GM19023 (cell line): ENCODE measurements at regions not wholly inside any gene's neighbourhood (a gene's known extent, or its start where the extent isn't known, plus 50 kb on each side); places are given as distances from the start of the nearest gene placed in this dataset.
"Not testable (repeated sequence)": the region's sequence is repeated elsewhere in the genome, so short reads cannot be mapped to it uniquely, and the experiment has no call there.

Source experiments
- ATAC-seq: cut with Tn5 transposase; IDR thresholded peaks from one replicate; pipeline ENCODE4 v1.9.1; 2021; ENCODE audit warnings: mild to moderate bottlenecking, moderate library complexity; ENCODE audit not compliant: unreplicated experiment

DNA sequence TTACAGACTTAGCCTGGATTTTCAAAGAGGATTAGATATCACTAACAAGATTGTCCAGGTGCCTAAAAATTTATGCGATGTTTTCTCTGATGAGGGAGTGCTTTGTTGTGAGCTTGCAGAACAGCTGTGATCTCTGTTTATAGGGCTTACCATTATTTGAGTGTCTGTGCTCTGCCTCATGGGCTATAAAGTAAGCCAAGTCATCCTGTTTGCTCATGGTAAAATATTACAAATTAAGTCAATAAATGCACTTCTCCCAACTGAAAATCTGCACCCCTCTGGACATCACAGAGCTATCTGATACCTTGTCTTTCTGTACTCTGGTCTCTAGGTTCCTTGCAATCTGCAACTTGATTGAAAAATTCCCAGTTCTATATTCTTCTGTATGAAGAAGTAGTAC lies 293.4 kb upstream of the ACTBL2 start:
- no peak for ATAC-seq

DNA sequence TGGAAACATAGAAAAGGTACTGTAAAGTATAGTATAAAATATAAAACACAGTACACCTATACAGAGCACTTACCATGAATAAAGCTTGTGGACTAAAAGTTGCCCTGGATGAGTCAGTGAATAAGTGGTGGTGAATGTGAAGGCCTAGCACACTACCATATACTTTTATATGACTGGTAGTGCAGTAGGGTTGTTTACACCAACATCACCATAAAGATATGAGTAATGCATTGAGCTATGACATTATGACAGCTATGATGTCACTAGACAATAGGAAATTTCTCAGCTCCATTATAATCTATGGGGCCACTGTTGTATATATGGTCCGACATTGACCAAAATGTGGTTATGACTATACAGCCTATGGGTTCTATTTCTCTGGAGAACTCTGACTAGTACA lies 291.8 kb upstream of the ACTBL2 start:
- no peak for ATAC-seq

- no peak for ATAC-seq
Observed at GRCh38 chr5:57772512-57772911, 289.9 kb upstream of the ACTBL2 start.

GRCh38 chr5:57770039-57770438 lies 287.4 kb upstream of the ACTBL2 start:
- ATAC-seq: no peak

DNA sequence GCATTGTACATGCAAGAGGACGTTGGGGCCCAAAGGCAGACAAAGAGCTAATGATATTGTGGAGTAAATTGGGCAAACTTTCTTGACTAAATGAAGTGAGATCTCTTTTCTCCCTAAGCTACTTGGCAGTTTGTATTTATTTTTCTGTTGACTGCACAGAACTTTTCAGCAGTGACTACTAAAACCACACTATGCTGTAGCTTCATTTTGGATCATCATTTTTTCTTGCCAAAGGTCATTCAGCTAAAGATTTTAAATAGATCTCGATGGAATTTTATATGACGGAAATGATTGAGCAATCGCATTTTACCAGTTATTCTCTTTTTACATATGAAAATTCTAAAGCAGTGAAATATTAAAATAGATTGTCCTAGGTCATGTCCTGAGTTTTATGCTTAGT lies 286.1 kb upstream of the ACTBL2 start:
- ATAC-seq: no peak

GRCh38 chr5:57764479-57765089 lies 282.0 kb upstream of the ACTBL2 start:
- no peak for ATAC-seq

- ATAC-seq: no peak
Observed at GRCh38 chr5:57761513-57761912, 278.9 kb upstream of the ACTBL2 start.

DNA sequence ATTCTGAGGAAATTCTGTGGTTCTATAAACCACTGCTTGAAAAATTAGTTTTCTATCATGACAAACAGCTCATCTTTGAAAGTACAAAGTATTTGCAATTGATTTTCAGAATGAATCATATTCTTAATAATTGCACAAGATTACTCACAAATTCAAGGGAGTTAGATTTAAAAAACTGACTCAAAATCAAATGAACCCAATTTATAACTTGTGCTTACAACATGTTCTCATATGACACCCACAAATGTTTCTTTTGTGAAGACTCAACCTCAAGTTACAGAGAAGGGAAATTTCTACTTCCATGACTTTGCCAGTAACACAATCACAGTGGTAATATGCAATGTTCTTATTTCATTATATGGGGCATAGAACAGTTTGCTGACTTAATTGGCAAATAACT lies 272.0 kb upstream of the ACTBL2 start:
- no peak for ATAC-seq

DNA sequence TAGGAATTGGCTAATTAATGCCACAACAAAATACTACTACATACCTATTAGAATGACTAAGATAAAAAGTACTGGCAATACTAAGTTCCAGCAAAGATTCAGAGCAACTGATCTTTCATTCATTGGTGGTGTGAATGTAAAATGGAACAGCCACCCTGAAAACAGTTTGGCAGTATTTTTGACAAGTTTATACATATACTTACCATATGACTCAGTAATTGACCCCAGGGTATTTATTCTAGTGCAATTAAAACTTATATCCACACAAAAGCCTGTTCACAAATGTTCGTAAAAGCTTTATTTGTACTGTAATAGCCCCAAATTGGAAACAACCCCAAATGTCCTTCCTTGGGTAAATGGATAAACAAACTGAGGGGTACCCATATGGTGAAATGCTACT lies 270.8 kb upstream of the ACTBL2 start:
- no peak for ATAC-seq

DNA sequence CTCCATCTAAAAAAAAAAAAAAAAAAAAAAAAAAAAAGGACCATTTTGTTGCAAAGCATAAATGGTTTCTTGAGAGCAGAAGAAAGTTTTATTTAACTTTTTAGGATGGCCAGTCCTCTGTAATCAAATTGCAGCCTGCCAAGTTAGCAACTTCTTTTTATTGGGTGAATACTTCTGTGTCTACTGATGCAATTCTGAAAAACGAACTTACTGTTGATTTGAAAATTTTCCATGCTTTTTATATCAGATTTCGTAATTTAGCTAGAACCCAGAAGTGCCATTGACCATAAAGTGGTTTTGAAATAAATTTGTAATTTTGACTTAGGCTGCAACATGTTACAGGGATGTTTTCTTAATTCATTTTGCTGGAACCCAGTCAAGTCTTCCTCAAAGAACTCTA lies 269.1 kb upstream of the ACTBL2 start:
- no peak for ATAC-seq

GRCh38 chr5:57750891-57751290 lies 268.3 kb upstream of the ACTBL2 start:
- ATAC-seq: no peak

DNA sequence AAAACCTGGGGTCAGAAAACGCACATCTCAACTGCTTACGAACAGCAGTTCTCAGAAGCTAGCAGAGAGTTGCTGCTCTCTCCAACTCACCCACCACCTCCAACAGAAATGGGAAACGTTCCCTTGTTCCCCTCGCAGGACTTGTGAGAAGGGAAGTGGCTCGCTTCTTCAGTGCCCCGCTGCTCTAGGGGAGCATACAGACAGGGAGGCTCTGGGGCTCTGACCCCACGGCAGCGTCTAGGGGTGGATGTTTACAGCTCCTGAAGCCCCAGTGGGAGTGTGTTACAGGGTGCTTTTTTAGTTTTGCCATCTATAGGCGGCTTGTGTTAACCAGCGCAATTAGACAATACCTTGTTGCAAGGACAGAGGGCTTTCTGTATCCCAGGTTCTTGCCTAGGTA lies 267.7 kb upstream of the ACTBL2 start:
- no peak for ATAC-seq

- no peak for ATAC-seq
Observed at GRCh38 chr5:57749396-57749795, 266.8 kb upstream of the ACTBL2 start.

- ATAC-seq: no peak
Observed at GRCh38 chr5:57745700-57746651, 263.4 kb upstream of the ACTBL2 start.

DNA sequence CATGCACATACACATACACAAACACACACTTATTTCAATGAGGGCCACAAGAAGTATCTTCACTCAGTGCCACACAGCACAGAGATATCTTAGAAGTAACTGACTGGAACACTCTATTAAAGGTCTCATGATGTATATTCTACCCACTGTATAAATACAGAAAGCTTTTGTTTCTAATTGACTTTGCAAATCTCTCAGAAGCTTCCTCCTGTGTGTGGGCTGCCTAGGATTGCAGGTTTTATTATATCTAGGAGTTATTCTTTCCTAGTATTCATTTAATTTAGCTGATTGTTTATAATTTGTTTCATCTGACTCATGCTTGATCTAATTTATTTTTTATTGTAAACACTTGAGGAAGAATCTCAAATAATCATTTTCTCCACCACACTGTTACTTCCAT lies 262.4 kb upstream of the ACTBL2 start:
- ATAC-seq: no peak

DNA sequence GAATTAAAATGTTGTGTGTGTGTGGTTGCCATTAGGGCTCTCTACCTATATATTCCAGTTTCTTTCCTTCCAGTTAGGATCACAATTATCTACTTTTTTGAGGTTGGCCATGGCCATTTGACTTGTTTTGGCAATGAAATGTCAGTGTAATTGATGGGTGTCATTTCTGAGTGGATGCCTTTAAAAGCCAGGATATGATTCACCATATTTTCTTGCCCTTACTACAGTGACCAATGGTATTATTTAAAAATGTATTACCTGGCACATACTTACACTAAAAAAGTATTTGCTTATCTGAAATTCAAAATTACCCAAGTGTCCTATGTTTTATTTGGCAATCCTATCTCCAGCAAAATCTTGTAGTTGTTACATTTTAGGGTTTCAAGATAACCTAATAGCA lies 258.7 kb upstream of the ACTBL2 start:
- ATAC-seq: no peak

GRCh38 chr5:57738787-57739186 lies 256.2 kb upstream of the ACTBL2 start:
- ATAC-seq: no peak

DNA sequence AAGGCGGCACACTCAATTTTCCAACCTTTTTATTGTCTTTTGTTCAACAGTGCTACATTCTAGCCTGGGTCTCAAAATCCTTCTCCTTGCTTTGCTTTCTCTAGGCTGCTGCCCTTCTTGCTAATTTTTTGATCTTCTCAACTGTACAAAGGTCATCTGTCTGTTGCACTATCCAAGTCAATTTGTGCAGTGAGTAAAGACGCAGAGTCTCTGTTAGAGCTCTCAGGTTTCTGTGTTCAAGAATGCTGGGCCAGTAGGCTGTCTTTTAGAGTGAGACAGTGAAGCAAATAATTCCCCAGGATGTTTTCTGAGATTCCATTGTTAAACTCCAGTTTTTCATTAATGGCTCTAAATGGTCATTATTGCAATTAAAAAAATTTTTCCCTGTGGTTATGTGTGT lies 255.7 kb upstream of the ACTBL2 start:
- ATAC-seq: no peak

- no peak for ATAC-seq
Observed at GRCh38 chr5:57736716-57737115, 254.1 kb upstream of the ACTBL2 start.

GRCh38 chr5:57735279-57736153 lies 252.9 kb upstream of the ACTBL2 start:
- not testable (repeated sequence) for ATAC-seq

DNA sequence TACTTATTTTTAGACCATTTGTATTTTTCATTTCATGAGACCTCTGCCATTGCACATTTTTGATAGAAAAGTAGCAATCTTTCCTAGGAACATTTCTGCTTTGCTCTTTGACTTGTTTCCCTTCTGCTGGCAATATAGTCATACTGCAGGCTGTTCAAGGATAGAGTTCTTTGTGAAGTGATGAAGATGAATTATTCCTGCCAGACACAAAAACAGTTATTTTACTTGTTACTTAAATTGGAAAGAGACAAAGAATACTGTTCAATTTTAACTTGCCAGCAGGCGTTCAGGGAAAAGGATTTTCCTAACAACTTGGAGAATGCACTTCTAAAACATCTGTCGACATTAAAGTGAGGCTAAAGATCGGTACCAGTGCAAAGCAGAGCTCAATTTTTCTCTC lies 251.7 kb upstream of the ACTBL2 start:
- ATAC-seq: no peak
